H1 (cell line): ENCODE measurements at regions not wholly inside any gene's neighbourhood (a gene's known extent, or its start where the extent isn't known, plus 50 kb on each side); places are given as distances from the start of the nearest gene placed in this dataset.

ENCODE experiments used
- CTCF ChIA-PET: fragments of 300-600 bp; sonication (Branson Sonifier 250); formaldehyde crosslinking; loops from one replicate; lab custom pipeline; 2021; ENCODE audit not compliant: partially characterized antibody; lab: Charles Lee
- POLR2A ChIA-PET: fragments of 300-600 bp; sonication (Branson Sonifier 250); formaldehyde crosslinking; loops from one replicate; lab custom pipeline; 2021; ENCODE audit warnings: inconsistent platforms; ENCODE audit not compliant: partially characterized antibody; lab: Charles Lee
- DNase-seq, 2 experiments: peaks; one replicate each; pipeline versions ENCODE4 v3.0.0 to v3.0.0-alpha.2; 2010 to 2022; ENCODE audit warnings: low spot score in 2 of 2, low read depth in 1 of 2, mixed read lengths in 1 of 2
- FAIRE-seq: peaks from 2 replicates; lab custom pipeline; 2011; peaks lifted over from hg19 to GRCh38; lab: Jason Lieb, UNC
- H2AFZ ChIP-seq: 2 replicates; pipeline ENCODE4 v1.8.1; 2012; ENCODE audit warnings: low read length, inconsistent platforms
- H2AK5ac ChIP-seq: 2 replicates; pipeline ENCODE4 v1.6.1; 2013; ENCODE audit warnings: low read depth, low read length
- H2BK120ac ChIP-seq: replicated peaks from 2 replicates; pipeline ENCODE3; 2013; ENCODE audit warnings: low read depth, low read length, inconsistent platforms
- H2BK12ac ChIP-seq: 2 replicates; pipeline ENCODE4 v1.6.1; 2013; ENCODE audit warnings: low read depth, low read length
- H2BK15ac ChIP-seq: 2 replicates; pipeline ENCODE4 v1.6.1; 2013; ENCODE audit warnings: low read length
- H2BK20ac ChIP-seq: 2 replicates; pipeline ENCODE4 v1.6.1; 2013; ENCODE audit warnings: low read length
- H2BK5ac ChIP-seq: 2 replicates; pipeline ENCODE4 v1.6.1; 2013; ENCODE audit warnings: low read depth, low read length
- H3K14ac ChIP-seq: 2 replicates; pipeline ENCODE4 v1.6.1; 2013; ENCODE audit warnings: inconsistent platforms; ENCODE audit not compliant: insufficient read length
- H3K18ac ChIP-seq: 2 replicates; pipeline ENCODE4 v1.6.1; 2013; ENCODE audit warnings: low read length; ENCODE audit errors: extremely low read depth
- H3K23ac ChIP-seq: 2 replicates; pipeline ENCODE4 v1.6.1; 2013; ENCODE audit warnings: inconsistent platforms; ENCODE audit not compliant: insufficient read length
- H3K23me2 ChIP-seq: 2 replicates; pipeline ENCODE4 v1.6.1; 2013; ENCODE audit warnings: low read depth, low read length
- H3K27ac ChIP-seq: 2 replicates; pipeline ENCODE4 v1.6.1; 2011; ENCODE audit warnings: low read depth, low read length, inconsistent platforms
- H3K27me3 ChIP-seq, 4 experiments: replicated peaks in 1 of 4; 1 replicate in 1 of 4; 2 replicates in 3 of 4; pipeline versions ENCODE4 v1.6.1 to v1.8.1; 2011 to 2013; ENCODE audit warnings: low read length in 3 of 4, mild to moderate bottlenecking in 3 of 4, inconsistent platforms in 2 of 4, mixed read lengths in 2 of 4, moderate library complexity in 1 of 4; ENCODE audit not compliant: control insufficient read depth in 3 of 4, insufficient read depth in 3 of 4; ENCODE audit errors: extremely low read depth in 1 of 4
- H3K36me3 ChIP-seq, 4 experiments: 2 replicates each; pipeline versions ENCODE4 v1.6.1 to v1.8.1; 2011 to 2013; ENCODE audit warnings: mild to moderate bottlenecking in 4 of 4, low read length in 3 of 4, moderate library complexity in 2 of 4, control low read depth in 1 of 4, inconsistent platforms in 1 of 4; ENCODE audit not compliant: insufficient read depth in 4 of 4, control insufficient read depth in 2 of 4
- H3K4ac ChIP-seq: replicated peaks from 2 replicates; pipeline ENCODE3; 2013; ENCODE audit warnings: low read length, low read depth, mixed read lengths, inconsistent platforms; ENCODE audit not compliant: insufficient read length
- H3K4me1 ChIP-seq, 4 experiments: replicated peaks in 1 of 4; 1 replicate in 1 of 4; 2 replicates in 3 of 4; pipeline versions ENCODE4 v1.6.1 to v1.8.1; 2011 to 2013; ENCODE audit warnings: low read length in 3 of 4, inconsistent platforms in 2 of 4, mixed read lengths in 1 of 4; ENCODE audit not compliant: insufficient read depth in 4 of 4, control insufficient read depth in 3 of 4
- H3K4me2 ChIP-seq, 2 experiments: 2 replicates each; pipeline versions ENCODE4 v1.6.1 to v1.8.1; 2011 to 2013; ENCODE audit warnings: low read depth in 2 of 2, low read length in 2 of 2, control low read depth in 1 of 2, inconsistent platforms in 1 of 2, mild to moderate bottlenecking in 1 of 2; ENCODE audit not compliant: insufficient read depth in 1 of 2
- H3K4me3 ChIP-seq, 4 experiments: fragments of 200-600, 300-600 bp in 1 of 4; sonication (generic), shearing (Covaris generic), sonication (Bioruptor Twin) in 1 of 4; 2 replicates each; pipeline versions ENCODE4 v1.5.1 to v1.8.1; 2011 to 2016; ENCODE audit warnings: low read length in 4 of 4, low read depth in 3 of 4, control low read depth in 2 of 4, inconsistent platforms in 2 of 4, mild to moderate bottlenecking in 2 of 4, mixed read lengths in 1 of 4, moderate library complexity in 1 of 4; ENCODE audit not compliant: insufficient read depth in 2 of 4; ENCODE audit errors: extremely low read depth in 1 of 4
- H3K56ac ChIP-seq: replicated peaks from 2 replicates; pipeline ENCODE3; 2013; ENCODE audit warnings: low read depth, mild to moderate bottlenecking, mixed read lengths, low read length, inconsistent platforms; ENCODE audit not compliant: insufficient read length
- H3K79me1 ChIP-seq: 2 replicates; pipeline ENCODE4 v1.6.1; 2013; ENCODE audit warnings: low read depth, low read length, control low read depth
- H3K79me2 ChIP-seq, 2 experiments: 2 replicates each; pipeline versions ENCODE4 v1.6.1 to v1.8.1; 2012 to 2013; ENCODE audit warnings: low read length in 2 of 2, mild to moderate bottlenecking in 2 of 2, inconsistent platforms in 1 of 2; ENCODE audit not compliant: insufficient read depth in 2 of 2, control insufficient read depth in 1 of 2
- H3K9ac ChIP-seq, 4 experiments: replicated peaks in 1 of 4; 1 replicate in 1 of 4; 2 replicates in 3 of 4; pipeline versions ENCODE4 v1.6.1 to v1.8.1; 2011 to 2013; ENCODE audit warnings: low read depth in 3 of 4, low read length in 3 of 4, control low read depth in 2 of 4, mild to moderate bottlenecking in 2 of 4, moderate library complexity in 2 of 4, inconsistent platforms in 1 of 4; ENCODE audit errors: extremely low read depth in 1 of 4
- H3K9me3 ChIP-seq, 2 experiments: 2 replicates each; pipeline versions ENCODE4 v1.6.1 to v1.8.1; 2012 to 2013; ENCODE audit warnings: mild to moderate bottlenecking in 2 of 2, moderate library complexity in 2 of 2, control low read depth in 1 of 2, inconsistent platforms in 1 of 2, low read depth in 1 of 2, low read length in 1 of 2, mixed read lengths in 1 of 2; ENCODE audit not compliant: insufficient read depth in 2 of 2
- H4K20me1 ChIP-seq, 2 experiments: replicated peaks in 1 of 2; 2 replicates each; pipeline versions ENCODE3 to v1.8.1; 2011 to 2013; ENCODE audit warnings: inconsistent platforms in 2 of 2, low read length in 2 of 2, mild to moderate bottlenecking in 1 of 2; ENCODE audit not compliant: insufficient read depth in 2 of 2, control insufficient read depth in 1 of 2
- H4K5ac ChIP-seq: 2 replicates; pipeline ENCODE4 v1.6.1; 2013; ENCODE audit warnings: low read length, low read depth, mixed read lengths, inconsistent platforms; ENCODE audit not compliant: insufficient read length
- H4K8ac ChIP-seq: 2 replicates; pipeline ENCODE4 v1.8.0; 2013; ENCODE audit warnings: mild to moderate bottlenecking, moderate library complexity, low read length, inconsistent platforms; ENCODE audit not compliant: insufficient read depth; ENCODE audit errors: extremely low read depth
- H4K91ac ChIP-seq: replicated peaks from 2 replicates; pipeline ENCODE3; 2013; ENCODE audit warnings: low read length, mixed read lengths, inconsistent platforms; ENCODE audit not compliant: insufficient read length
- ATF3 ChIP-seq: IDR thresholded peaks from 2 replicates; pipeline ENCODE4 v1.6.1; 2011; ENCODE audit warnings: low read depth, mild to moderate bottlenecking, low read length; ENCODE audit not compliant: insufficient read depth
- BACH1 ChIP-seq: IDR thresholded peaks from 2 replicates; pipeline ENCODE4 v1.6.1; 2012; ENCODE audit warnings: low read length, improper control_type of control experiment
- CHD1 ChIP-seq: IDR thresholded peaks from 2 replicates; pipeline ENCODE4 v1.6.1; 2012; ENCODE audit warnings: low read depth, low read length, improper control_type of control experiment
- CREB1 ChIP-seq: IDR thresholded peaks from 2 replicates; pipeline ENCODE4 v1.6.1; 2012; ENCODE audit warnings: inconsistent platforms
- EP300 ChIP-seq, 2 experiments: IDR thresholded peaks; 1 replicate in 1 of 2; 2 replicates in 1 of 2; pipeline ENCODE4 v1.6.1; 2011 to 2012; ENCODE audit warnings: low read depth in 2 of 2, low read length in 2 of 2, mild to moderate bottlenecking in 2 of 2, borderline replicate concordance in 1 of 2, inconsistent platforms in 1 of 2, moderate library complexity in 1 of 2
- FOSL1 ChIP-seq: IDR thresholded peaks from 2 replicates; pipeline ENCODE4 v1.6.1; 2011; ENCODE audit warnings: mild to moderate bottlenecking, low read depth, low read length, moderate library complexity; ENCODE audit not compliant: insufficient read depth
- GABPA ChIP-seq: IDR thresholded peaks from 2 replicates; pipeline ENCODE4 v1.6.1; 2011; ENCODE audit warnings: mild to moderate bottlenecking, low read length, moderate library complexity, borderline replicate concordance; ENCODE audit not compliant: insufficient read depth
- JUND ChIP-seq: IDR thresholded peaks from 2 replicates; pipeline ENCODE4 v1.6.1; 2011; ENCODE audit warnings: mild to moderate bottlenecking, improper control_type of control experiment, low read length
- MAFK ChIP-seq: IDR thresholded peaks from 2 replicates; pipeline ENCODE4 v1.6.1; 2012; ENCODE audit warnings: low read depth, mild to moderate bottlenecking, improper control_type of control experiment, low read length
- RBBP5 ChIP-seq: IDR thresholded peaks from 2 replicates; pipeline ENCODE4 v1.7.1; 2012; ENCODE audit warnings: low read depth, mild to moderate bottlenecking, inconsistent platforms, low read length, moderate library complexity, borderline replicate concordance
- RNF2 ChIP-seq: fragments of 200-900, 300-1000 bp; sonication (generic); IDR thresholded peaks from 2 replicates; pipeline ENCODE4 v1.7.1; 2016; ENCODE audit warnings: borderline replicate concordance, low read depth, mild to moderate bottlenecking, antibody characterized with exemption, low read length; ENCODE audit not compliant: poor library complexity, severe bottlenecking; ENCODE audit errors: missing control alignments
- RXRA ChIP-seq: IDR thresholded peaks from 2 replicates; pipeline ENCODE4 v1.6.1; 2011; ENCODE audit warnings: low read depth, mild to moderate bottlenecking, low read length, moderate library complexity; ENCODE audit not compliant: insufficient read depth
- SP1 ChIP-seq: IDR thresholded peaks from 2 replicates; pipeline ENCODE4 v1.6.1; 2011; ENCODE audit warnings: low read depth, low read length
- SP2 ChIP-seq: IDR thresholded peaks from 2 replicates; pipeline ENCODE4 v1.6.1; 2012; ENCODE audit warnings: mild to moderate bottlenecking, low read length, inconsistent platforms
- TAF7 ChIP-seq: optimal IDR thresholded peaks from 2 replicates; pipeline ENCODE3; 2011; ENCODE audit warnings: low read depth, mild to moderate bottlenecking, inconsistent platforms, low read length, moderate library complexity, borderline replicate concordance
- WGBS, 2 experiments: shearing (Covaris generic) in 1 of 2; methylation state at CpG; one replicate each; pipeline versions ENCODE4 v1.1.6 to v1.1.7; 2013 to 2015; ENCODE audit warnings: low lambda C conversion rate in 2 of 2, mixed read lengths in 2 of 2, inconsistent platforms in 1 of 2, low coverage in 1 of 2, missing lambda C conversion rate in 1 of 2; ENCODE audit not compliant: insufficient replicate concordance in 2 of 2, insufficient coverage in 1 of 2, insufficient read length in 1 of 2; ENCODE audit errors: extremely low coverage in 1 of 2, missing lambda C conversion rate in 1 of 2; 5-methylcytosine and 5-hydroxymethylcytosine counted together

GRCh38 chr4:188691811-188692210 is 552.6 kb downstream of the TRIML1 start:
- no peak overlapping the region for H3K56ac ChIP-seq
- H3K9ac ChIP-seq = no peak overlapping the region
- H3K27me3 ChIP-seq = no peaks in the 10 kb centered on the region
- no peaks in the 10 kb centered on the region for H3K79me2 ChIP-seq
- H3K79me1 ChIP-seq = no peaks in the 10 kb centered on the region; the same call in 1 of the 2 replicates
- no peak overlapping the region for H4K5ac ChIP-seq
- no peaks in the 10 kb centered on the region; the same call in 1 of the 2 replicates for H3K23me2 ChIP-seq
- ChIA-PET CTCF (interaction anchor here (0.5 kb wide), 1 partner anchor 58 kb away, joined by 3 read pairs; no protein-coding TSS in a partner anchor), POLR2A (no interaction called here)
- no peak overlapping the region for H2AFZ ChIP-seq
- WGBS, 2 experiments = 95% methylated on average over 4 of the region's 4 CpGs; no CpG with 5 or more reads in 1 of the 2 experiments
- no peak overlapping the region for H2BK20ac ChIP-seq
- no peak overlapping the region for H2BK12ac ChIP-seq
- H3K4me1 ChIP-seq = no peaks in the 10 kb centered on the region
- no peak overlapping the region for H3K4me3 ChIP-seq
- FAIRE-seq (no peak), DNase-seq (no peak)
- no peak overlapping the region for H2AK5ac ChIP-seq
- H3K36me3 ChIP-seq = no peaks in the 10 kb centered on the region
- no peak overlapping the region for H3K27ac ChIP-seq
- no peak overlapping the region for H4K91ac ChIP-seq
- H3K4ac ChIP-seq = no peak overlapping the region
- no peak overlapping the region for H4K8ac ChIP-seq
- H2BK5ac ChIP-seq = no peak overlapping the region
- no peak overlapping the region for H3K18ac ChIP-seq
- no peak overlapping the region for H3K23ac ChIP-seq
- H3K4me2 ChIP-seq = no peak overlapping the region
- no peak overlapping the region for H2BK15ac ChIP-seq
- H4K20me1 ChIP-seq = no peaks in the 10 kb centered on the region
- no peak overlapping the region for H2BK120ac ChIP-seq
- no peak overlapping the region for H3K14ac ChIP-seq
- no peaks in the 10 kb centered on the region for H3K9me3 ChIP-seq
- TF ChIP-seq GABPA = no peak
- no peak for TF ChIP-seq ATF3
- TF ChIP-seq RBBP5 = no peak
- no peak for TF ChIP-seq TAF7
- TF ChIP-seq CHD1 = no peak
- no peak for TF ChIP-seq RXRA
- TF ChIP-seq RNF2 = no peak
- no peak for TF ChIP-seq SP1
- no peak for TF ChIP-seq SP2
- TF ChIP-seq MAFK = no peak
- no peak for TF ChIP-seq EP300 (IDR thresholded peaks at IDR 0.05; ENCODE audit: borderline replicate concordance in 1 of 2, low read depth in 2 of 2, low read length in 2 of 2)
- TF ChIP-seq FOSL1 = no peak
- TF ChIP-seq BACH1 = no peak
- no peak for TF ChIP-seq CREB1
- TF ChIP-seq JUND = no peak
